Upper lobe of left lung (tissue), 4 donors: ENCODE measurements at regions not wholly inside any gene's neighbourhood (a gene's known extent, or its start where the extent isn't known, plus 50 kb on each side); places are given as distances from the start of the nearest gene placed in this dataset.

Source experiments
- EP300 ChIP-seq, 4 donors: sonication (generic); formaldehyde crosslinking; IDR thresholded peaks; one replicate each; pipeline ENCODE4 v1.5.1; 2017; ENCODE audit warnings: antibody characterized with exemption in 4 of 4, control low read depth in 2 of 4
- POLR2A ChIP-seq, 4 donors: fragments of 450-650 bp; IDR thresholded peaks; one replicate each; pipeline ENCODE4 v1.5.1; 2016 to 2017; ENCODE audit warnings: antibody characterized with exemption in 4 of 4, mild to moderate bottlenecking in 2 of 4
- POLR2AphosphoS5 ChIP-seq, 2 donors: sonication (generic); formaldehyde crosslinking; IDR thresholded peaks; one replicate each; pipeline ENCODE4 v1.5.1; 2017; ENCODE audit warnings: antibody characterized with exemption in 2 of 2
- TF ChIP-seq, protein P1 (sequence below), 6 experiments: fragments of 450-650 bp in 4 of 6; fragments of 200-600 bp in 2 of 6; sonication (generic) in 2 of 6; IDR thresholded peaks; one replicate each; pipeline ENCODE4 v1.5.1; 2016 to 2019; ENCODE audit warnings: antibody characterized with exemption in 6 of 6

DNA sequence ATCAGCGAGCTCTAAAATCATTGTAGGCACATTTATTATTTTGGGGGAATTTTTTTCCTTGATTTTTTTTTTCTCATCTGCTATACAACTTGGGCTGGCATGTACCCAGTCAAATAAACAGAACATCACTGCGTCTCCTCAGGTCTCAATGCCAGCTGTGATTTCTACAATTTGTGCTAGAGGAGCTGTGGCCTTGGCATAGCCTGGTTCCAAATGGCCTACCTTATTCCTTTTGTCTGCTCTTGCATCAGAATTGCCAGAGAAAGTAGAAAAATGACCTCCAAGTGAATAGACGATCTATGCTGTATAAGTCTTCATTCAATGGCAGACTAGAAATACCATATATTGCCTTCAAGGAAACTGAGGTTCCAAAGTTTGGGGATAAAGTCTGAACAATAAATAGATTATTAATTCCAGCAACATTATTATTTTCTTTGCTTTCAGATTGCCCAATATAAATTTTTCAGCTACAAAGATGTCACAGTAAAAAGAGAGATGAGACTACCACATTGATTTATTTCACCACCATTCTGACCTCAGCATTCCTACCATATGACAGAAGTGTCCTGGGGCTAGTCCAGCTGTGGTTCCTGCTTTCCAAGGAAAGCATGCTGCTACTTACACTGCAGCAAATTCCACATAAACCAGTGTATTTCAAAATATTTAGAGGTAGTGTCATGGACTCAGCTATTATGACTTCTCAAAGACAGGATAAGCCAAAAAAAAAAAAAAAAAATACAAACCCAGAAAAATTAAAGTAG, 493.9 kb upstream of the ZNF385D start:
- TF ChIP-seq POLR2A (IDR thresholded peaks at IDR 0.05) (no peak), EP300 (IDR thresholded peaks at IDR 0.05) (no peak), POLR2AphosphoS5 (IDR thresholded peaks at IDR 0.05) (peak in 1 of 2 donors; percentile 26)
- TF ChIP-seq, protein P1, sequence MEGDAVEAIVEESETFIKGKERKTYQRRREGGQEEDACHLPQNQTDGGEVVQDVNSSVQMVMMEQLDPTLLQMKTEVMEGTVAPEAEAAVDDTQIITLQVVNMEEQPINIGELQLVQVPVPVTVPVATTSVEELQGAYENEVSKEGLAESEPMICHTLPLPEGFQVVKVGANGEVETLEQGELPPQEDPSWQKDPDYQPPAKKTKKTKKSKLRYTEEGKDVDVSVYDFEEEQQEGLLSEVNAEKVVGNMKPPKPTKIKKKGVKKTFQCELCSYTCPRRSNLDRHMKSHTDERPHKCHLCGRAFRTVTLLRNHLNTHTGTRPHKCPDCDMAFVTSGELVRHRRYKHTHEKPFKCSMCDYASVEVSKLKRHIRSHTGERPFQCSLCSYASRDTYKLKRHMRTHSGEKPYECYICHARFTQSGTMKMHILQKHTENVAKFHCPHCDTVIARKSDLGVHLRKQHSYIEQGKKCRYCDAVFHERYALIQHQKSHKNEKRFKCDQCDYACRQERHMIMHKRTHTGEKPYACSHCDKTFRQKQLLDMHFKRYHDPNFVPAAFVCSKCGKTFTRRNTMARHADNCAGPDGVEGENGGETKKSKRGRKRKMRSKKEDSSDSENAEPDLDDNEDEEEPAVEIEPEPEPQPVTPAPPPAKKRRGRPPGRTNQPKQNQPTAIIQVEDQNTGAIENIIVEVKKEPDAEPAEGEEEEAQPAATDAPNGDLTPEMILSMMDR (IDR thresholded peaks at IDR 0.05), result no peak
